ENCODE measurements at regions not wholly inside any gene's neighbourhood (a gene's known extent, or its start where the extent isn't known, plus 50 kb on each side); places are given as distances from the start of the nearest gene placed in this dataset.
"Not testable (repeated sequence)": the region's sequence is repeated elsewhere in the genome, so short reads cannot be mapped to it uniquely, and the experiment has no call there.

- DNase-seq: no peak
These were observed 452.9 kb upstream of the EYS start for GRCh38 chr6:66159937-66160336.

GRCh38 chr6:66153247-66153646, 446.2 kb upstream of the EYS start:
- no peak for DNase-seq

- DNase-seq: no peak
These were observed 442.1 kb upstream of the EYS start for GRCh38 chr6:66149132-66149531.

- no peak for DNase-seq
These were observed 438.8 kb upstream of the EYS start for GRCh38 chr6:66145867-66146266.

GRCh38 chr6:66134021-66134420, 427.0 kb upstream of the EYS start:
- no peak for DNase-seq

- no peak for DNase-seq
These were observed 421.6 kb upstream of the EYS start for GRCh38 chr6:66128656-66129055.

- no peak for DNase-seq
These were observed 421.2 kb upstream of the EYS start for GRCh38 chr6:66128243-66128642.

- no peak for DNase-seq
These were observed 420.0 kb upstream of the EYS start for GRCh38 chr6:66127061-66127460.

- DNase-seq: no peak
These were observed 419.3 kb upstream of the EYS start for GRCh38 chr6:66126358-66126757.

GRCh38 chr6:66103954-66104353, 396.9 kb upstream of the EYS start:
- peak; percentile 37 for DNase-seq

GRCh38 chr6:66103354-66103753, 396.3 kb upstream of the EYS start:
- no peak for DNase-seq

GRCh38 chr6:66096679-66097078, 389.7 kb upstream of the EYS start:
- DNase-seq: no peak

- no peak for DNase-seq
These were observed 387.6 kb upstream of the EYS start for GRCh38 chr6:66094615-66095014.

- not testable (repeated sequence) for DNase-seq
These were observed 385.3 kb upstream of the EYS start for GRCh38 chr6:66092306-66092705.

GRCh38 chr6:66086532-66086931, 379.5 kb upstream of the EYS start:
- DNase-seq: no peak

- no peak for DNase-seq
These were observed 375.9 kb upstream of the EYS start for GRCh38 chr6:66082914-66083313.

- no peak for DNase-seq
These were observed 361.9 kb upstream of the EYS start for GRCh38 chr6:66068907-66069306.

- no peak for DNase-seq
These were observed 361.0 kb upstream of the EYS start for GRCh38 chr6:66068033-66068432.

GRCh38 chr6:66065313-66065712, 358.3 kb upstream of the EYS start:
- DNase-seq: no peak

GRCh38 chr6:66057034-66057433, 350.0 kb upstream of the EYS start:
- no peak for DNase-seq

GRCh38 chr6:66054967-66055366, 347.9 kb upstream of the EYS start:
- DNase-seq: no peak

GRCh38 chr6:66051812-66052211, 344.8 kb upstream of the EYS start:
- DNase-seq: no peak

- DNase-seq: no peak
These were observed 341.9 kb upstream of the EYS start for GRCh38 chr6:66048684-66049474.

GRCh38 chr6:66032626-66033025, 325.6 kb upstream of the EYS start:
- DNase-seq: no peak

- no peak for DNase-seq
These were observed 322.4 kb upstream of the EYS start for GRCh38 chr6:66029391-66029790.
